ENCODE measurements at regions not wholly inside any gene's neighbourhood (a gene's known extent, or its start where the extent isn't known, plus 50 kb on each side); places are given as distances from the start of the nearest gene placed in this dataset.

GRCh38 chr5:163177971-163178370 lies 259.4 kb upstream of the CCNG1 start:
- no peak for TF ChIP-seq CTCF (IDR thresholded peaks at IDR 0.05; ENCODE audit: low read length)
- no peak for TF ChIP-seq EZH2 (IDR thresholded peaks at IDR 0.05; ENCODE audit: borderline replicate concordance, low read length)

All from OCI-LY1 (cell line).